ENCODE measurements at regions not wholly inside any gene's neighbourhood (a gene's known extent, or its start where the extent isn't known, plus 50 kb on each side); places are given as distances from the start of the nearest gene placed in this dataset.

DNA sequence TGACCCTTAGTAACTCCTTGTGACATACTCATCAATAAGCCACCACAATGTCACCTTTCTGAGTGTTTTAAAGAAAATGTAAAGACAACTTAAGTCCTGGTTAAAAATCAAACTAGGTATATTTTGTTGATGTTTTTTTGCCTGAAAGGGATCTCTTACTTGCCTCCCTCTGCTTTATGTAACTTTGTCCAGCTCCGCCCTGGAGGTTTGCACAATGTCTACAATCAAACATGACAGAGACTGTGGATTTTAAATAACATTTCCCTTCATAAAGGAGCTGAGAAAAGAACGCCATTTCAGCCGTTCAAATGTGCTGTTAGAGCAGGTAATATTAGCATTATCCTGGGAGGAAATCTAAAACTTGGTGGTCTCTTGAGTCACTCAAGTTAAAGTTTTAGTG lies 613.9 kb downstream of the SOX5 start:
- no peaks in the 10 kb centered on the region for H3K27me3 ChIP-seq (ENCODE audit: control insufficient read depth in 2 of 2, insufficient read depth in 1 of 2, low read length in 1 of 2)
- peaks cover 0 to 1% of the 10 kb centered on the region in 2 donors for H3K9me3 ChIP-seq (ENCODE audit: control insufficient read depth in 2 of 2, insufficient read depth in 1 of 2, low read length in 1 of 2)
- no peaks in the 10 kb centered on the region for H3K36me3 ChIP-seq (ENCODE audit: control insufficient read depth in 2 of 2, insufficient read depth in 2 of 2, low read length in 1 of 2)
- no peak for DNase-seq (ENCODE audit: low read depth in 6 of 9, low spot score in 9 of 9)
- 94% methylated on average over 3 of the region's 3 CpGs for WGBS
- no peak overlapping the region for H3K27ac ChIP-seq (ENCODE audit: low read depth in 1 of 2, low read length in 1 of 2)
- H3K4me3 ChIP-seq (ENCODE audit: low read length in 2 of 2), result no peak overlapping the region
- no peaks in the 10 kb centered on the region for H3K4me1 ChIP-seq (ENCODE audit: control insufficient read depth in 2 of 2, insufficient read depth in 2 of 2, low read length in 2 of 2)

DNA sequence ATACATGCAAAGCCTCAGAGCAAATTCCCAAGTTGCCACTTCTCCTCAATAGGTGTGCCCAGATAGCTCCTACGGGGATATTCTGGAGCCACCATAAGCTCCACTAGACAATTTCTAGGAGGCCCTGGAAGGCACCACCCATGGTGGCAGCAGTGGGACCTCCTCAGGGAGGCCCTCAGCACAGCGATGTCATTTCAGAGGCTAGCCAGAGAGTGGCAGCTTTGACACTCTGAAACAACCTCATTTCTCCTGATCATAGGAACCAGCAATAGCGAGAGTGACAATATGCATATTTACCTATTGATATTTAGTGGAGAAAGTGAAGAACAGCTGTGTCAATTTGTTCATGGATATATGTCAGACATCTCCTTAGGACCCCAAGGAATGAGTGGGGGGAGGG lies 612.3 kb downstream of the SOX5 start:
- no peak for DNase-seq (ENCODE audit: low read depth in 6 of 9, low spot score in 9 of 9)
- Histone ChIP-seq H3K27me3 (ENCODE audit: control insufficient read depth in 2 of 2, insufficient read depth in 1 of 2, low read length in 1 of 2) (no peaks in the 10 kb centered on the region), H3K4me3 (ENCODE audit: low read length in 2 of 2) (no peak overlapping the region), H3K9me3 (ENCODE audit: control insufficient read depth in 2 of 2, insufficient read depth in 1 of 2, low read length in 1 of 2) (peaks cover 0 to 1% of the 10 kb centered on the region in 2 donors), H3K36me3 (ENCODE audit: control insufficient read depth in 2 of 2, insufficient read depth in 2 of 2, low read length in 1 of 2) (no peaks in the 10 kb centered on the region), H3K27ac (ENCODE audit: low read depth in 1 of 2, low read length in 1 of 2) (no peak overlapping the region), H3K4me1 (ENCODE audit: control insufficient read depth in 2 of 2, insufficient read depth in 2 of 2, low read length in 2 of 2) (no peaks in the 10 kb centered on the region)
- 94% methylated on average over 3 of the region's 3 CpGs for WGBS

DNA sequence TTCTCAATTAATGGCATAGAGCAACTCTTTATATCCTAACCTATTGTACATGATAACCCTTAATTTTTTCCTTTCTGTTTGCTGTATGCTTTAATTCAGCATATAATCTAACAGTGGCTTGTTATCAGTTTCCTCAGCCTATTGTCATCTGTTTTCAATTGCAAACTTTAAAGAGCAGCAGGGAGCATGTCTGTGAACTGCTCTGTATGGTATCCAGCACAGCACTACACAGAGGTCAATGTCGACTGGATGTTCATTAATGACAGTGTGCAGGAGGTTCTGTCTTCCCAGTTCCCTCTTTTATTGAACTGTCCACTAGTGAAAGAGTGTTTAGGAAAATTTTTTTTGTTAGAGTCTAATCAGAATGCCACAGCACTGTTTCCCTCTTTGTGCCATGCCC lies 609.1 kb downstream of the SOX5 start:
- no peak overlapping the region for H3K4me3 ChIP-seq (ENCODE audit: low read length in 2 of 2)
- H3K36me3 ChIP-seq (ENCODE audit: control insufficient read depth in 2 of 2, insufficient read depth in 2 of 2, low read length in 1 of 2), result no peaks in the 10 kb centered on the region
- no peak for DNase-seq (ENCODE audit: low read depth in 6 of 9, low spot score in 9 of 9)
- H3K27me3 ChIP-seq (ENCODE audit: control insufficient read depth in 2 of 2, insufficient read depth in 1 of 2, low read length in 1 of 2), result no peaks in the 10 kb centered on the region
- no peak overlapping the region for H3K27ac ChIP-seq (ENCODE audit: low read depth in 1 of 2, low read length in 1 of 2)
- peaks cover 0 to 1% of the 10 kb centered on the region in 2 donors for H3K9me3 ChIP-seq (ENCODE audit: control insufficient read depth in 2 of 2, insufficient read depth in 1 of 2, low read length in 1 of 2)
- 76% methylated on average over 1 of the region's 1 CpG for WGBS
- no peaks in the 10 kb centered on the region for H3K4me1 ChIP-seq (ENCODE audit: control insufficient read depth in 2 of 2, insufficient read depth in 2 of 2, low read length in 2 of 2)

DNA sequence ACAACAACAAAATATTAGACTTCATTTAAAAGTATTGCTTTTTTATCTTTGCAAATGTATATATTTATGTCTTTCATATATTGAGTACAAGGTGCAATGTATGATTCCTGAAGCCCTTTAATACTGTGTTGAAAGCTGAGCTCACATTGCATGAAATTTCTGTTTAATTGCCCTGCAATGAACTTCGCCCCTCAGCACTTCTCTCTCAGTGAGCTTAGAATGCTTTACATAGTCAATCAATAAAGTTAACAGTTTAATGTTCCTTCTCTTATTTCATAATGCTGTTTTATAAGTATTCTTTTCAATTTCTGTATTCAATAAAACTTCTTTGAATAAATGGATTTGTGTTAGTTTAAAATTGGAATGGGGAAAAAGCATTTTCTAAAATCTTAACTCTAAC lies 607.1 kb downstream of the SOX5 start:
- H3K4me1 ChIP-seq (ENCODE audit: control insufficient read depth in 2 of 2, insufficient read depth in 2 of 2, low read length in 2 of 2), result no peaks in the 10 kb centered on the region
- H3K27ac ChIP-seq (ENCODE audit: low read depth in 1 of 2, low read length in 1 of 2), result no peak overlapping the region
- H3K27me3 ChIP-seq (ENCODE audit: control insufficient read depth in 2 of 2, insufficient read depth in 1 of 2, low read length in 1 of 2), result no peaks in the 10 kb centered on the region
- H3K9me3 ChIP-seq (ENCODE audit: control insufficient read depth in 2 of 2, insufficient read depth in 1 of 2, low read length in 1 of 2), result no peaks in the 10 kb centered on the region
- DNase-seq (ENCODE audit: low read depth in 6 of 9, low spot score in 9 of 9), result no peak
- WGBS, result 97% methylated on average over 1 of the region's 1 CpG
- no peak overlapping the region for H3K4me3 ChIP-seq (ENCODE audit: low read length in 2 of 2)
- no peaks in the 10 kb centered on the region for H3K36me3 ChIP-seq (ENCODE audit: control insufficient read depth in 2 of 2, insufficient read depth in 2 of 2, low read length in 1 of 2)

- 70% methylated on average over 3 of the region's 3 CpGs for WGBS
- no peak for DNase-seq (ENCODE audit: low read depth in 6 of 9, low spot score in 9 of 9)
- no peak overlapping the region for H3K27ac ChIP-seq (ENCODE audit: low read depth in 1 of 2, low read length in 1 of 2)
- no peaks in the 10 kb centered on the region for H3K36me3 ChIP-seq (ENCODE audit: control insufficient read depth in 2 of 2, insufficient read depth in 2 of 2, low read length in 1 of 2)
- no peaks in the 10 kb centered on the region for H3K27me3 ChIP-seq (ENCODE audit: control insufficient read depth in 2 of 2, insufficient read depth in 1 of 2, low read length in 1 of 2)
- no peaks in the 10 kb centered on the region for H3K9me3 ChIP-seq (ENCODE audit: control insufficient read depth in 2 of 2, insufficient read depth in 1 of 2, low read length in 1 of 2)
- no peaks in the 10 kb centered on the region for H3K4me1 ChIP-seq (ENCODE audit: control insufficient read depth in 2 of 2, insufficient read depth in 2 of 2, low read length in 2 of 2)
- no peak overlapping the region for H3K4me3 ChIP-seq (ENCODE audit: low read length in 2 of 2)
Observed at GRCh38 chr12:23349564-23349963, 599.9 kb downstream of the SOX5 start.

DNA sequence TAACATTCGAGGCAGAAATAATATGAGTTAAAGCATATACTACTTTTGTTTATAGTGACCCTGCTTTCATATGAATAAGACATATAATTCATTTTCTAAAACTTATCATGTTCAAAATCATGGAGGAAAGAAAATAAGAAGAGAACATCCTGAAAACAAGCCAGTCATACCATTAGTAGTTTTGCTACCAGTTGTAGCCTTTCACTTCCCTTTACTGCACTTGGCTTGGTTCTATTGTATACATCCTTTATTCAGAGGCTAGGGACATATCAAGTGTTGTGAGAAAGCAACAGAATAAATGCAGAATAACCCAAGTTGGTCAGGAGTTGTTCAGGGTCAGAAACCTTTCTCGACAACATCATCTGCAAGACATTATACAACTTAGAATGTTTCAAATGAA lies 598.7 kb downstream of the SOX5 start:
- 89% methylated on average over 2 of the region's 2 CpGs for WGBS
- no peak overlapping the region for H3K27ac ChIP-seq (ENCODE audit: low read depth in 1 of 2, low read length in 1 of 2)
- no peak for DNase-seq (ENCODE audit: low read depth in 6 of 9, low spot score in 9 of 9)

GRCh38 chr12:23352670-23353069 lies 596.8 kb downstream of the SOX5 start:
- no peak for DNase-seq (ENCODE audit: low read depth in 6 of 9, low spot score in 9 of 9)
- Histone ChIP-seq H3K27me3 (ENCODE audit: control insufficient read depth in 2 of 2, insufficient read depth in 1 of 2, low read length in 1 of 2) (no peaks in the 10 kb centered on the region), H3K4me1 (ENCODE audit: control insufficient read depth in 2 of 2, insufficient read depth in 2 of 2, low read length in 2 of 2) (no peaks in the 10 kb centered on the region), H3K27ac (ENCODE audit: low read depth in 1 of 2, low read length in 1 of 2) (no peak overlapping the region), H3K9me3 (ENCODE audit: control insufficient read depth in 2 of 2, insufficient read depth in 1 of 2, low read length in 1 of 2) (no peaks in the 10 kb centered on the region), H3K36me3 (ENCODE audit: control insufficient read depth in 2 of 2, insufficient read depth in 2 of 2, low read length in 1 of 2) (no peaks in the 10 kb centered on the region), H3K4me3 (ENCODE audit: low read length in 2 of 2) (no peak overlapping the region)
- 89% methylated on average over 2 of the region's 2 CpGs for WGBS

More for the DNA sequence above, 598.7 kb downstream of the SOX5 start:
- Histone ChIP-seq H3K27me3 (ENCODE audit: control insufficient read depth in 2 of 2, insufficient read depth in 1 of 2, low read length in 1 of 2) (no peaks in the 10 kb centered on the region), H3K36me3 (ENCODE audit: control insufficient read depth in 2 of 2, insufficient read depth in 2 of 2, low read length in 1 of 2) (no peaks in the 10 kb centered on the region), H3K4me1 (ENCODE audit: control insufficient read depth in 2 of 2, insufficient read depth in 2 of 2, low read length in 2 of 2) (no peaks in the 10 kb centered on the region), H3K9me3 (ENCODE audit: control insufficient read depth in 2 of 2, insufficient read depth in 1 of 2, low read length in 1 of 2) (no peaks in the 10 kb centered on the region), H3K4me3 (ENCODE audit: low read length in 2 of 2) (no peak overlapping the region)

- no peak overlapping the region for H3K4me3 ChIP-seq (ENCODE audit: low read length in 2 of 2)
- DNase-seq (ENCODE audit: low read depth in 6 of 9, low spot score in 9 of 9), result no peak
- WGBS, result 59% methylated on average over 1 of the region's 1 CpG
Observed at GRCh38 chr12:23354800-23355199, 594.7 kb downstream of the SOX5 start.

DNA sequence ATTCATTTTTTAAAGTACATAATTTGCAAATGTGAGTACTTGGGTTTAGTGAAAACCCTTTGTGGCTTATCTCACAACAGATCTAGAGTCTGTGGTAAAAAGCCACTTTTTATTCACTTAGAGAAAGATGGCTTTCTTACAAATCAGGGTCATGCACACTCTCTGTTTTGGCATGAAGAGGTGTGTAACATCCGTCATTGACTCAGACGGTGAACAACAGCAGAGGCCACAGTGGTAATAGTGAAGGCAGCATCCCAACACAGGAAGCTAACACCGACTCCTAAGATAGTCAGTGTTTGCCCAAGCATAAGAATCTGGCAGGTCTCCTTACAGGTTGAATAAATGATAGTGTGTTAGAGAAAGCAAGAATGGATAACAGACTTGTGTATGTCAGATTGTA lies 593.0 kb downstream of the SOX5 start:
- Histone ChIP-seq H3K27ac (ENCODE audit: low read depth in 1 of 2, low read length in 1 of 2) (no peak overlapping the region), H3K27me3 (ENCODE audit: control insufficient read depth in 2 of 2, insufficient read depth in 1 of 2, low read length in 1 of 2) (no peaks in the 10 kb centered on the region), H3K36me3 (ENCODE audit: control insufficient read depth in 2 of 2, insufficient read depth in 2 of 2, low read length in 1 of 2) (no peaks in the 10 kb centered on the region), H3K4me3 (ENCODE audit: low read length in 2 of 2) (no peak overlapping the region), H3K9me3 (ENCODE audit: control insufficient read depth in 2 of 2, insufficient read depth in 1 of 2, low read length in 1 of 2) (no peaks in the 10 kb centered on the region), H3K4me1 (ENCODE audit: control insufficient read depth in 2 of 2, insufficient read depth in 2 of 2, low read length in 2 of 2) (no peaks in the 10 kb centered on the region)
- 83% methylated on average over 3 of the region's 3 CpGs for WGBS
- DNase-seq (ENCODE audit: low read depth in 6 of 9, low spot score in 9 of 9), result no peak

More at GRCh38 chr12:23354800-23355199, 594.7 kb downstream of the SOX5 start:
- no peaks in the 10 kb centered on the region for H3K36me3 ChIP-seq (ENCODE audit: control insufficient read depth in 2 of 2, insufficient read depth in 2 of 2, low read length in 1 of 2)
- H3K4me1 ChIP-seq (ENCODE audit: control insufficient read depth in 2 of 2, insufficient read depth in 2 of 2, low read length in 2 of 2), result no peaks in the 10 kb centered on the region
- H3K9me3 ChIP-seq (ENCODE audit: control insufficient read depth in 2 of 2, insufficient read depth in 1 of 2, low read length in 1 of 2), result no peaks in the 10 kb centered on the region
- no peak overlapping the region for H3K27ac ChIP-seq (ENCODE audit: low read depth in 1 of 2, low read length in 1 of 2)
- H3K27me3 ChIP-seq (ENCODE audit: control insufficient read depth in 2 of 2, insufficient read depth in 1 of 2, low read length in 1 of 2), result no peaks in the 10 kb centered on the region
